Adipocyte (in vitro differentiated cells): ENCODE measurements at regions not wholly inside any gene's neighbourhood (a gene's known extent, or its start where the extent isn't known, plus 50 kb on each side); places are given as distances from the start of the nearest gene placed in this dataset.
"Not testable (repeated sequence)": the region's sequence is repeated elsewhere in the genome, so short reads cannot be mapped to it uniquely, and the experiment has no call there.

Experiments used
- DNase-seq: peaks from one replicate; pipeline ENCODE4 v3.0.0-alpha.2; 2015; ENCODE audit warnings: low read depth
- H3K27me3 ChIP-seq: replicated peaks from 2 replicates; pipeline ENCODE4 v1.7.0; 2013; ENCODE audit warnings: mild to moderate bottlenecking, low read length, moderate library complexity; ENCODE audit not compliant: control insufficient read depth, insufficient read depth
- H3K36me3 ChIP-seq: 2 replicates; pipeline ENCODE4 v1.7.0; 2013; ENCODE audit warnings: low read length, mild to moderate bottlenecking, moderate library complexity; ENCODE audit not compliant: control insufficient read depth, insufficient read depth, severe bottlenecking
- H3K4me1 ChIP-seq: 2 replicates; pipeline ENCODE4 v1.7.0; 2013; ENCODE audit warnings: mild to moderate bottlenecking, low read length, moderate library complexity; ENCODE audit not compliant: control insufficient read depth, insufficient read depth
- H3K4me3 ChIP-seq: 2 replicates; pipeline ENCODE4 v1.7.0; 2013; ENCODE audit warnings: mild to moderate bottlenecking, low read length, moderate library complexity
- H3K9ac ChIP-seq: 2 replicates; pipeline ENCODE4 v1.7.0; 2013; ENCODE audit warnings: mild to moderate bottlenecking, low read length, moderate library complexity
- H3K9me3 ChIP-seq: 2 replicates; pipeline ENCODE4 v1.7.0; 2013; ENCODE audit warnings: mild to moderate bottlenecking, low read length, moderate library complexity; ENCODE audit not compliant: control insufficient read depth

GRCh38 chr21:28034916-28035315 lies 957.8 kb downstream of the LTN1 start:
- peaks cover 21% of the 10 kb centered on the region for H3K9me3 ChIP-seq
- DNase-seq, H3K27me3 ChIP-seq, H3K36me3 ChIP-seq, H3K9ac ChIP-seq, H3K4me1 ChIP-seq, H3K4me3 ChIP-seq: not testable (repeated sequence)

- H3K9ac ChIP-seq, H3K27me3 ChIP-seq, H3K36me3 ChIP-seq, H3K4me3 ChIP-seq, H3K4me1 ChIP-seq, DNase-seq: not testable (repeated sequence)
- H3K9me3 ChIP-seq, result peaks cover 21% of the 10 kb centered on the region
These were observed 958.3 kb downstream of the LTN1 start for GRCh38 chr21:28034334-28034733.

- not testable (repeated sequence) for H3K36me3 ChIP-seq, H3K4me3 ChIP-seq, H3K4me1 ChIP-seq, H3K9ac ChIP-seq, DNase-seq, H3K27me3 ChIP-seq
- H3K9me3 ChIP-seq, result peaks cover 15% of the 10 kb centered on the region
These were observed 960.0 kb downstream of the LTN1 start for GRCh38 chr21:28032652-28033051.

GRCh38 chr21:28031066-28031465 lies 961.6 kb downstream of the LTN1 start:
- not testable (repeated sequence) for H3K36me3 ChIP-seq, H3K9ac ChIP-seq, H3K4me1 ChIP-seq, H3K27me3 ChIP-seq, DNase-seq
- Histone ChIP-seq H3K4me3 (peak overlapping the region; percentile 19), H3K9me3 (peaks cover 15% of the 10 kb centered on the region)

GRCh38 chr21:28025111-28025510 lies 967.6 kb downstream of the LTN1 start:
- Histone ChIP-seq H3K27me3 (no peaks in the 10 kb centered on the region), H3K36me3 (no peaks in the 10 kb centered on the region), H3K9ac (no peak overlapping the region), H3K9me3 (peaks cover 1% of the 10 kb centered on the region), H3K4me1 (no peaks in the 10 kb centered on the region), H3K4me3 (no peak overlapping the region)
- peak; percentile 11 for DNase-seq

- DNase-seq, result no peak
- Histone ChIP-seq H3K4me1 (no peaks in the 10 kb centered on the region), H3K9me3 (no peaks in the 10 kb centered on the region), H3K27me3 (no peaks in the 10 kb centered on the region), H3K9ac (no peak overlapping the region), H3K36me3 (no peaks in the 10 kb centered on the region), H3K4me3 (no peak overlapping the region)
These were observed 973.7 kb downstream of the LTN1 start for GRCh38 chr21:28018741-28019669.

GRCh38 chr21:28018213-28018612 lies 974.5 kb downstream of the LTN1 start:
- no peaks in the 10 kb centered on the region for H3K27me3 ChIP-seq
- no peak overlapping the region for H3K9ac ChIP-seq
- no peaks in the 10 kb centered on the region for H3K36me3 ChIP-seq
- DNase-seq, result no peak
- no peak overlapping the region for H3K4me3 ChIP-seq
- no peaks in the 10 kb centered on the region for H3K9me3 ChIP-seq
- no peaks in the 10 kb centered on the region for H3K4me1 ChIP-seq

GRCh38 chr21:28016571-28016970 lies 976.1 kb downstream of the LTN1 start:
- no peaks in the 10 kb centered on the region for H3K27me3 ChIP-seq
- no peak for DNase-seq
- no peaks in the 10 kb centered on the region for H3K36me3 ChIP-seq
- no peaks in the 10 kb centered on the region for H3K4me1 ChIP-seq
- H3K9ac ChIP-seq, result no peak overlapping the region
- H3K9me3 ChIP-seq, result no peaks in the 10 kb centered on the region
- no peak overlapping the region for H3K4me3 ChIP-seq

GRCh38 chr21:28013123-28013522 lies 979.6 kb downstream of the LTN1 start:
- not testable (repeated sequence) for DNase-seq, H3K36me3 ChIP-seq, H3K4me3 ChIP-seq, H3K4me1 ChIP-seq, H3K9me3 ChIP-seq, H3K27me3 ChIP-seq, H3K9ac ChIP-seq

- DNase-seq, H3K4me3 ChIP-seq, H3K9ac ChIP-seq, H3K27me3 ChIP-seq, H3K9me3 ChIP-seq, H3K4me1 ChIP-seq, H3K36me3 ChIP-seq: not testable (repeated sequence)
These were observed 980.7 kb downstream of the LTN1 start for GRCh38 chr21:28011970-28012369.

GRCh38 chr21:28008245-28008644 lies 984.4 kb downstream of the LTN1 start:
- H3K9ac ChIP-seq, DNase-seq, H3K4me3 ChIP-seq, H3K4me1 ChIP-seq, H3K36me3 ChIP-seq, H3K9me3 ChIP-seq, H3K27me3 ChIP-seq: not testable (repeated sequence)

GRCh38 chr21:28003627-28004026 lies 989.0 kb downstream of the LTN1 start:
- H3K4me1 ChIP-seq, H3K9me3 ChIP-seq, H3K36me3 ChIP-seq, DNase-seq, H3K4me3 ChIP-seq, H3K9ac ChIP-seq, H3K27me3 ChIP-seq: not testable (repeated sequence)
